ENCODE measurements at regions not wholly inside any gene's neighbourhood (a gene's known extent, or its start where the extent isn't known, plus 50 kb on each side); places are given as distances from the start of the nearest gene placed in this dataset.
A peak's percentile ranks its signal among the peaks of the same experiment; 100 is the strongest.

GRCh38 chr7:17184805-17185689, 113.4 kb upstream of the AHR start (continued):
- TF ChIP-seq ZBTB21 (CRISPR knock-in tag; IDR thresholded peaks at IDR 0.05) (no peak), SMARCE1 (IDR thresholded peaks at IDR 0.05; ENCODE audit: borderline replicate concordance) (no peak), ZNF569 (CRISPR knock-in tag; IDR thresholded peaks at IDR 0.05; ENCODE audit: borderline replicate concordance) (no peak), NONO (IDR thresholded peaks at IDR 0.05) (no peak), NONO (CRISPR knock-in tag; conservative IDR thresholded peaks at IDR 0.05) (no peak), ZNF12 (CRISPR knock-in tag; IDR thresholded peaks at IDR 0.05) (no peak), NFE2 (CRISPR knock-in tag; IDR thresholded peaks at IDR 0.05) (no peak), ZBTB26 (CRISPR knock-in tag; IDR thresholded peaks at IDR 0.05; ENCODE audit: borderline replicate concordance) (no peak), RCOR2 (CRISPR knock-in tag; IDR thresholded peaks at IDR 0.05) (peak; percentile 87; the same call in 1 of the 2 replicates), SNAPC2 (CRISPR knock-in tag; IDR thresholded peaks at IDR 0.05) (0 out of 2 replicates have a peak, but pooled peaks have one; percentile 24), NCOA1 (CRISPR knock-in tag; IDR thresholded peaks at IDR 0.05) (no peak), ZNF766 (CRISPR knock-in tag; IDR thresholded peaks at IDR 0.05; ENCODE audit: borderline replicate concordance) (no peak), EEA1 (CRISPR knock-in tag; IDR thresholded peaks at IDR 0.05; ENCODE audit: borderline replicate concordance) (no peak), ZNF580 (CRISPR knock-in tag; IDR thresholded peaks at IDR 0.05; ENCODE audit: borderline replicate concordance, low read depth) (no peak), ATAD3A (CRISPR knock-in tag; IDR thresholded peaks at IDR 0.05) (no peak), NFRKB (IDR thresholded peaks at IDR 0.05) (no peak), SYNCRIP (IDR thresholded peaks at IDR 0.05; ENCODE audit: insufficient read depth, low read depth, low read length) (no peak), ZNF235 (CRISPR knock-in tag; IDR thresholded peaks at IDR 0.05; ENCODE audit: borderline replicate concordance) (no peak), SNAI1 (CRISPR knock-in tag; IDR thresholded peaks at IDR 0.05; ENCODE audit: borderline replicate concordance) (no peak), ZNF446 (CRISPR knock-in tag; IDR thresholded peaks at IDR 0.05) (no peak), KLF9 (CRISPR knock-in tag; IDR thresholded peaks at IDR 0.05; ENCODE audit: low read depth) (no peak), ZNF605 (CRISPR knock-in tag; IDR thresholded peaks at IDR 0.05) (no peak)
- TF ChIP-seq, protein P1, sequence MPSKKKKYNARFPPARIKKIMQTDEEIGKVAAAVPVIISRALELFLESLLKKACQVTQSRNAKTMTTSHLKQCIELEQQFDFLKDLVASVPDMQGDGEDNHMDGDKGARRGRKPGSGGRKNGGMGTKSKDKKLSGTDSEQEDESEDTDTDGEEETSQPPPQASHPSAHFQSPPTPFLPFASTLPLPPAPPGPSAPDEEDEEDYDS (CRISPR knock-in tag; IDR thresholded peaks at IDR 0.05) = no peak
- TF ChIP-seq, protein P2, sequence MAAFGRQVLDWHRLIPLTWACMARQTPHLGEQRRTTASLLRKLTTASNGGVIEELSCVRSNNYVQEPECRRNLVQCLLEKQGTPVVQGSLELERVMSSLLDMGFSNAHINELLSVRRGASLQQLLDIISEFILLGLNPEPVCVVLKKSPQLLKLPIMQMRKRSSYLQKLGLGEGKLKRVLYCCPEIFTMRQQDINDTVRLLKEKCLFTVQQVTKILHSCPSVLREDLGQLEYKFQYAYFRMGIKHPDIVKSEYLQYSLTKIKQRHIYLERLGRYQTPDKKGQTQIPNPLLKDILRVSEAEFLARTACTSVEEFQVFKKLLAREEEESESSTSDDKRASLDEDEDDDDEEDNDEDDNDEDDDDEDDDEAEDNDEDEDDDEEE (CRISPR knock-in tag; IDR thresholded peaks at IDR 0.05) = no peak
- TF ChIP-seq, protein P3, sequence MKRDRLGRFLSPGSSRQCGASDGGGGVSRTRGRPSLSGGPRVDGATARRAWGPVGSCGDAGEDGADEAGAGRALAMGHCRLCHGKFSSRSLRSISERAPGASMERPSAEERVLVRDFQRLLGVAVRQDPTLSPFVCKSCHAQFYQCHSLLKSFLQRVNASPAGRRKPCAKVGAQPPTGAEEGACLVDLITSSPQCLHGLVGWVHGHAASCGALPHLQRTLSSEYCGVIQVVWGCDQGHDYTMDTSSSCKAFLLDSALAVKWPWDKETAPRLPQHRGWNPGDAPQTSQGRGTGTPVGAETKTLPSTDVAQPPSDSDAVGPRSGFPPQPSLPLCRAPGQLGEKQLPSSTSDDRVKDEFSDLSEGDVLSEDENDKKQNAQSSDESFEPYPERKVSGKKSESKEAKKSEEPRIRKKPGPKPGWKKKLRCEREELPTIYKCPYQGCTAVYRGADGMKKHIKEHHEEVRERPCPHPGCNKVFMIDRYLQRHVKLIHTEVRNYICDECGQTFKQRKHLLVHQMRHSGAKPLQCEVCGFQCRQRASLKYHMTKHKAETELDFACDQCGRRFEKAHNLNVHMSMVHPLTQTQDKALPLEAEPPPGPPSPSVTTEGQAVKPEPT (CRISPR knock-in tag; IDR thresholded peaks at IDR 0.05; ENCODE audit: low read depth) = no peak
- TF ChIP-seq, protein P4, sequence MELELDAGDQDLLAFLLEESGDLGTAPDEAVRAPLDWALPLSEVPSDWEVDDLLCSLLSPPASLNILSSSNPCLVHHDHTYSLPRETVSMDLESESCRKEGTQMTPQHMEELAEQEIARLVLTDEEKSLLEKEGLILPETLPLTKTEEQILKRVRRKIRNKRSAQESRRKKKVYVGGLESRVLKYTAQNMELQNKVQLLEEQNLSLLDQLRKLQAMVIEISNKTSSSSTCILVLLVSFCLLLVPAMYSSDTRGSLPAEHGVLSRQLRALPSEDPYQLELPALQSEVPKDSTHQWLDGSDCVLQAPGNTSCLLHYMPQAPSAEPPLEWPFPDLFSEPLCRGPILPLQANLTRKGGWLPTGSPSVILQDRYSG (CRISPR knock-in tag; IDR thresholded peaks at IDR 0.05) = no peak

Data from HepG2 (cell line).